Spleen (tissue), 11 donors: ENCODE measurements at regions not wholly inside any gene's neighbourhood (a gene's known extent, or its start where the extent isn't known, plus 50 kb on each side); places are given as distances from the start of the nearest gene placed in this dataset.

Source experiments
- DNase-seq: peaks from one replicate; pipeline ENCODE4 v3.0.0-alpha.2; 2020
- H3K27ac ChIP-seq, 8 donors: fragments of 200-600 bp; sonication (generic) in 7 of 8; 1 replicate in 4 of 8; 2 replicates in 4 of 8; pipeline versions ENCODE4 v1.5.0 to v1.8.0; 2016 to 2021; ENCODE audit warnings: inconsistent platforms in 4 of 8, mild to moderate bottlenecking in 4 of 8, moderate library complexity in 1 of 8
- H3K27me3 ChIP-seq, 7 donors: fragments of 200-600 bp; sonication (generic) in 6 of 7; replicated peaks in 1 of 7; 1 replicate in 4 of 7; 2 replicates in 3 of 7; pipeline versions ENCODE4 v1.5.0 to v1.8.0; 2016 to 2021; ENCODE audit warnings: inconsistent platforms in 3 of 7, mild to moderate bottlenecking in 1 of 7
- H3K36me3 ChIP-seq, 6 donors: fragments of 200-600 bp; sonication (generic) in 5 of 6; 1 replicate in 4 of 6; 2 replicates in 2 of 6; pipeline versions ENCODE4 v1.5.0 to v1.8.0; 2016 to 2021; ENCODE audit warnings: inconsistent platforms in 2 of 6
- H3K4me1 ChIP-seq, 6 donors: fragments of 200-600 bp; sonication (generic) in 5 of 6; 1 replicate in 3 of 6; 2 replicates in 3 of 6; pipeline versions ENCODE4 v1.5.0 to v1.8.0; 2016 to 2021; ENCODE audit warnings: inconsistent platforms in 3 of 6
- H3K4me3 ChIP-seq, 8 donors: fragments of 200-600 bp; sonication (generic) in 7 of 8; 1 replicate in 4 of 8; 2 replicates in 4 of 8; pipeline versions ENCODE4 v1.5.0 to v1.8.0; 2016 to 2021; ENCODE audit warnings: inconsistent platforms in 4 of 8, mild to moderate bottlenecking in 4 of 8, moderate library complexity in 2 of 8
- H3K9me3 ChIP-seq, 8 donors: fragments of 200-600 bp; sonication (generic) in 7 of 8; 1 replicate in 4 of 8; 2 replicates in 4 of 8; pipeline versions ENCODE4 v1.5.0 to v1.8.0; 2016 to 2021; ENCODE audit warnings: inconsistent platforms in 4 of 8
- POLR2A ChIP-seq, 3 donors: fragments of 450-650 bp; IDR thresholded peaks; one replicate each; pipeline ENCODE4 v1.5.1; 2017; ENCODE audit warnings: antibody characterized with exemption in 3 of 3, mild to moderate bottlenecking in 1 of 3
- POLR2AphosphoS5 ChIP-seq, 3 donors: sonication (generic); formaldehyde crosslinking; IDR thresholded peaks; one replicate each; pipeline ENCODE4 v1.5.1; 2017; ENCODE audit warnings: antibody characterized with exemption in 3 of 3
- WGBS, 5 donors: extraction: QIAGEN DNeasy Blood & Tissue Kit in 3 of 5; methylation state at CpG; one replicate each; pipeline versions ENCODE4 v1.1.5 to v1.1.7; 2013 to 2018; 5-methylcytosine and 5-hydroxymethylcytosine counted together
- intact Hi-C: fragments of 100-400 bp; cut with DNase I; formaldehyde crosslinking; loops from one replicate; pipeline ENCODE4 v1.15.0; 2023; ENCODE audit warnings: low total_unique reads
- TF ChIP-seq, protein P1 (sequence below), 11 experiments: fragments of 200-600 bp in 7 of 11; fragments of 450-650 bp in 4 of 11; sonication (generic) in 4 of 11; IDR thresholded peaks in 8 of 11; conservative IDR thresholded peaks in 3 of 11; 1 replicate in 7 of 11; 2 replicates in 4 of 11; pipeline versions ENCODE4 v1.4.0 to v1.8.0; 2016 to 2021; ENCODE audit warnings: antibody characterized with exemption in 11 of 11, inconsistent platforms in 4 of 11, mild to moderate bottlenecking in 1 of 11
- donor health status: healthy with polysubstance abuse.
- donor health status: DM: no; HTN: no; CAD: no; lungs with moderate emphysema.
- donor health status: DM: no; HTN: no; CAD: no.
- donor health status: Bipolar disorder and iron deficiency.
- donor health status: healthy.
- donor health status: DM: no; HTN: no; CAD: no.
- donor health status: DM: yes; HTN: yes; CAD: no.

DNA sequence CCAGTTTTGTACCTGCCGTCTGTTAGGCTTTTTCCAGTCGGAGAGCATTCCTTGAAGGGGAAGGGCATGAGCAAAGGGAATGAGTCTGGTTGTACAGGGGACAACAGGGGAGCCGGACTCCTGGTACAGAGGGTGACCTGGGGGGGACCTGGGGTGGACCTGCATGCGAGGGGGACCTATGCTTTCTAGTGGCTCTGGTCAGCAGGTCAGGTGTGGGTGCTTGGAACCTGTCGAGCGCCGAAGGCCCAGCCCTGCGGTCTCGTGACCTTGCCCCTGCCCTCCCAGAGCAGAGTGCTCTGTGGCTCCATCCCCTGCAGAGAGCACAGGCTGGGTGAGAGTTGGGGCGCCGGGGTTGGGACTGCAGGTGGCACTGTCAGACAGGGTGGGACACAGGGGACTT is 96.7 kb upstream of the ASAP2 start:
- no peak for DNase-seq
- peaks cover 0 to 86% (median 6%) of the 10 kb centered on the region in 7 donors for H3K27me3 ChIP-seq
- no peaks in the 10 kb centered on the region for H3K36me3 ChIP-seq
- H3K27ac ChIP-seq = no peak overlapping the region
- TF ChIP-seq POLR2AphosphoS5 (IDR thresholded peaks at IDR 0.05) = no peak
- no peak for TF ChIP-seq POLR2A (IDR thresholded peaks at IDR 0.05)
- TF ChIP-seq, protein P1, sequence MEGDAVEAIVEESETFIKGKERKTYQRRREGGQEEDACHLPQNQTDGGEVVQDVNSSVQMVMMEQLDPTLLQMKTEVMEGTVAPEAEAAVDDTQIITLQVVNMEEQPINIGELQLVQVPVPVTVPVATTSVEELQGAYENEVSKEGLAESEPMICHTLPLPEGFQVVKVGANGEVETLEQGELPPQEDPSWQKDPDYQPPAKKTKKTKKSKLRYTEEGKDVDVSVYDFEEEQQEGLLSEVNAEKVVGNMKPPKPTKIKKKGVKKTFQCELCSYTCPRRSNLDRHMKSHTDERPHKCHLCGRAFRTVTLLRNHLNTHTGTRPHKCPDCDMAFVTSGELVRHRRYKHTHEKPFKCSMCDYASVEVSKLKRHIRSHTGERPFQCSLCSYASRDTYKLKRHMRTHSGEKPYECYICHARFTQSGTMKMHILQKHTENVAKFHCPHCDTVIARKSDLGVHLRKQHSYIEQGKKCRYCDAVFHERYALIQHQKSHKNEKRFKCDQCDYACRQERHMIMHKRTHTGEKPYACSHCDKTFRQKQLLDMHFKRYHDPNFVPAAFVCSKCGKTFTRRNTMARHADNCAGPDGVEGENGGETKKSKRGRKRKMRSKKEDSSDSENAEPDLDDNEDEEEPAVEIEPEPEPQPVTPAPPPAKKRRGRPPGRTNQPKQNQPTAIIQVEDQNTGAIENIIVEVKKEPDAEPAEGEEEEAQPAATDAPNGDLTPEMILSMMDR (IDR thresholded peaks at IDR 0.05 in 8 of 11, conservative IDR thresholded peaks at IDR 0.05 in 3 of 11) = no peak
- no peaks in the 10 kb centered on the region for H3K9me3 ChIP-seq
- peaks cover 0 to 17% (median 8%) of the 10 kb centered on the region in 6 donors for H3K4me1 ChIP-seq
- intact Hi-C loops = no loop called here
- 84 to 96% (median 93%) methylated on average over 9 to 11 of the region's 11 CpGs for WGBS, 5 donors
- no peak overlapping the region for H3K4me3 ChIP-seq

DNA sequence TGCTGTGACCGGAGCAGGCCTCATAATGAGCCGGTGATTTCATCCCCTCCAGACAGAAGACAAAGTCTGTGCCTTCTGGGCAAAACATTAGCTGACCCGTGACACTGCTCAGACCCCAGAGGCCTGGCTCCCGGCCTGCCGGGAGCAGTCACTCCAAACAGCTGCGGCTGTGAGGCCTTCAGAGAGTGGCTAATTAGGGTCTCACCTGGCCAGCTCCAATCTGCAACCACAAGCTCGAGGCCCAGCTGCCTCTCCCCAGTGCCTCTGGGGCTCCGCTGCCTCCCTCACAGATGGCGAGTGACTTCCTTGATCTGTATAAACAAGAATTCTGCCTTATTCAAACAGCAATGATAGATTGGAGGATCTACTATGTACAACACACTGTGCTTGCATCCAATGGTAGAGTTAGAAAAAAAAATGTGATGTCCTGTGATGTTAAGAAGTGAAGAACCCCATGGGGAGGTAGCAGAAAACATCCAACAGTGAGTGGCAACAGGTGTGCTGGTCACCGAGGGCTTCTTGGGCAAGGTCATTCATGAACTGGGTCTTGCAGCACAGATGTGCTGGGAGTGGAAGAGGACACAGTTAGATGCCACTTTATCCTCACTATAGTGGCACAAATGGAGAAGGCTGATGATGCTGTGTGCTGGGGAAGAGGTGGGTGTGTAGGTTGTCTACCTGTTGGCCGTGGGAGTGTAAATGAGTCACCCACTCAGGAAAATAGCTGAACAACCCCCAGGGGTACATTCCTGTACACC is 98.2 kb upstream of the ASAP2 start:
- Histone ChIP-seq H3K27ac (no peak overlapping the region), H3K27me3 (peaks cover 0 to 80% (median 6%) of the 10 kb centered on the region in 7 donors), H3K36me3 (no peaks in the 10 kb centered on the region), H3K4me1 (peaks cover 0 to 17% (median 8%) of the 10 kb centered on the region in 6 donors), H3K4me3 (no peak overlapping the region), H3K9me3 (no peaks in the 10 kb centered on the region)
- TF ChIP-seq, protein P1 (IDR thresholded peaks at IDR 0.05 in 8 of 11, conservative IDR thresholded peaks at IDR 0.05 in 3 of 11) = no peak
- TF ChIP-seq POLR2A (IDR thresholded peaks at IDR 0.05) (no peak), POLR2AphosphoS5 (IDR thresholded peaks at IDR 0.05) (no peak)
- DNase-seq = no peak
- whole genome bisulfite sequencing, 5 donors = 73 to 96% (median 88%) methylated on average over 4 to 11 of the region's 11 CpGs
- intact Hi-C loops = no loop called here

DNA sequence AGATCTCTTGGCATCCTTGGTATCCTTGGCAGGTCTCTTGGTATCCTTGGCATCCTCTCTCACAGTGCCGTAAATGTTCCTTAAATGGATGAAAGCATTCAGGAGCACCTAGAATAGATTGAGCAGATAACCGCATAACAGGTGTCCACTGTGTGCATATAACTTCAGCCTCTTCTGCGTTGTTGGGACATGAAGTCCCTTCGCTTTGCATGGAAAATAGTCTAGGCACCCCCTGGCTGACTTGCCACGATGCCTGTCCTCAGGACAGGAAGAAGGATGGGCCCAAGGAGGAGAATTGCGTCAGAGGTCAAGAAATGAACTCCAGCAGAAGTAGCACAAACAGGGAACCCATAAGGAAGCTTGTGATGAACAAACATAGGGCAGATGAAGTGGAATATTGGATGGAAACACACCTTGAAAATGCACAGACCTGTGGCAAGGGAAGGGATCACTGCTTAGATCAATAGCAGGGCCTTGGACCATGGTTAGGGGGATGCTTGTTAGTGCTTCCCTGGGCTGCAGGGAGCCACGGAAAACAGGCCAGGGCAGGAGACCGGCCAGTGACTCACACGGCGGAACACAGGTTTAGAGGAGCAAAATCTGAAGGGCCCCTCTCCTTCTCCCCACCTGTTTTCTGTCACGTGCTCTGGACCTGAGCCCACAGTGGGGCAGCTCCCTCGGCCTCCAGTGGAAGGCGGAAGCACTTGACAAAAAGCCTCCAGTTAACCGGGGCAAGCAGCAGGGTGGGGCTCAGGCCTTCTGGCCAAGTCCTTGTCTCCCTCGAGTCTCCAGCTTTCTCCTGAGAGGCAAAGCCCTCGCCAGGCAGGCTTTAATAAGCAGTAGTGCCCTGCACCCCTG is 99.2 kb upstream of the ASAP2 start:
- Histone ChIP-seq H3K27me3 (peaks cover 0 to 75% (median 6%) of the 10 kb centered on the region in 7 donors), H3K4me1 (peaks cover 0 to 17% (median 8%) of the 10 kb centered on the region in 6 donors), H3K9me3 (no peaks in the 10 kb centered on the region), H3K4me3 (no peak overlapping the region), H3K27ac (no peak overlapping the region), H3K36me3 (no peaks in the 10 kb centered on the region)
- intact Hi-C loops = no loop called here
- TF ChIP-seq POLR2A (IDR thresholded peaks at IDR 0.05) (no peak), POLR2AphosphoS5 (IDR thresholded peaks at IDR 0.05) (no peak)
- TF ChIP-seq, protein P1 (IDR thresholded peaks at IDR 0.05 in 8 of 11, conservative IDR thresholded peaks at IDR 0.05 in 3 of 11) = no peak
- WGBS, 5 donors = 76 to 87% (median 82%) methylated on average over 16 of the region's 16 CpGs
- DNase-seq = no peak
